ENCODE measurements at regions not wholly inside any gene's neighbourhood (a gene's known extent, or its start where the extent isn't known, plus 50 kb on each side); places are given as distances from the start of the nearest gene placed in this dataset.

- TF ChIP-seq, protein P1, sequence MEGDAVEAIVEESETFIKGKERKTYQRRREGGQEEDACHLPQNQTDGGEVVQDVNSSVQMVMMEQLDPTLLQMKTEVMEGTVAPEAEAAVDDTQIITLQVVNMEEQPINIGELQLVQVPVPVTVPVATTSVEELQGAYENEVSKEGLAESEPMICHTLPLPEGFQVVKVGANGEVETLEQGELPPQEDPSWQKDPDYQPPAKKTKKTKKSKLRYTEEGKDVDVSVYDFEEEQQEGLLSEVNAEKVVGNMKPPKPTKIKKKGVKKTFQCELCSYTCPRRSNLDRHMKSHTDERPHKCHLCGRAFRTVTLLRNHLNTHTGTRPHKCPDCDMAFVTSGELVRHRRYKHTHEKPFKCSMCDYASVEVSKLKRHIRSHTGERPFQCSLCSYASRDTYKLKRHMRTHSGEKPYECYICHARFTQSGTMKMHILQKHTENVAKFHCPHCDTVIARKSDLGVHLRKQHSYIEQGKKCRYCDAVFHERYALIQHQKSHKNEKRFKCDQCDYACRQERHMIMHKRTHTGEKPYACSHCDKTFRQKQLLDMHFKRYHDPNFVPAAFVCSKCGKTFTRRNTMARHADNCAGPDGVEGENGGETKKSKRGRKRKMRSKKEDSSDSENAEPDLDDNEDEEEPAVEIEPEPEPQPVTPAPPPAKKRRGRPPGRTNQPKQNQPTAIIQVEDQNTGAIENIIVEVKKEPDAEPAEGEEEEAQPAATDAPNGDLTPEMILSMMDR (conservative IDR thresholded peaks at IDR 0.05; ENCODE audit: low read length) = no peak
- no peak for TF ChIP-seq EZH2phosphoT487 (IDR thresholded peaks at IDR 0.05; ENCODE audit: borderline replicate concordance)
- no peak overlapping the region for H3K4me2 ChIP-seq (ENCODE audit: low read depth, low read length, poor library complexity, severe bottlenecking)
- no peaks in the 10 kb centered on the region for H3K27me3 ChIP-seq (ENCODE audit: insufficient read depth, low read length, poor library complexity, severe bottlenecking)
- 0 out of 2 replicates have a peak, but pooled peaks cover 4% of the 10 kb centered on the region for H3K9me3 ChIP-seq (ENCODE audit: insufficient read depth, low read depth, low read length)
- no peak overlapping the region for H3K9ac ChIP-seq (ENCODE audit: low read depth, low read length, poor library complexity, severe bottlenecking)
- H3K4me1 ChIP-seq (ENCODE audit: insufficient read depth, low read length, poor library complexity, severe bottlenecking) = peaks cover 13% of the 10 kb centered on the region
- no peaks in the 10 kb centered on the region for H3K79me2 ChIP-seq (ENCODE audit: insufficient read depth, low read length)
- no peaks in the 10 kb centered on the region for H3F3A ChIP-seq (ENCODE audit: low read depth)
- no peaks in the 10 kb centered on the region for H3K36me3 ChIP-seq (ENCODE audit: insufficient read depth, low read length)
- no peak overlapping the region for H2AFZ ChIP-seq (ENCODE audit: low read length)
- no peak overlapping the region for H3K4me3 ChIP-seq (ENCODE audit: low read length, poor library complexity, severe bottlenecking)
- H3K9me2 ChIP-seq (replicated peaks; ENCODE audit: low read depth, low read length) = no peaks in the 10 kb centered on the region
- H4K20me1 ChIP-seq (ENCODE audit: insufficient read depth, low read length, poor library complexity, severe bottlenecking) = no peaks in the 10 kb centered on the region
Observed at GRCh38 chr12:68434391-68435298, 102.5 kb upstream of the MDM1 start.

- Histone ChIP-seq H4K20me1 (ENCODE audit: insufficient read depth, low read length, poor library complexity, severe bottlenecking) (no peaks in the 10 kb centered on the region), H3K79me2 (ENCODE audit: insufficient read depth, low read length) (no peaks in the 10 kb centered on the region), H3K9me3 (ENCODE audit: insufficient read depth, low read depth, low read length) (0 out of 2 replicates have a peak, but pooled peaks cover 4% of the 10 kb centered on the region), H2AFZ (ENCODE audit: low read length) (no peak overlapping the region), H3K9ac (ENCODE audit: low read depth, low read length, poor library complexity, severe bottlenecking) (no peak overlapping the region), H3K4me1 (ENCODE audit: insufficient read depth, low read length, poor library complexity, severe bottlenecking) (peaks cover 20% of the 10 kb centered on the region), H3K27me3 (ENCODE audit: insufficient read depth, low read length, poor library complexity, severe bottlenecking) (no peaks in the 10 kb centered on the region), H3K36me3 (ENCODE audit: insufficient read depth, low read length) (no peaks in the 10 kb centered on the region), H3K4me2 (ENCODE audit: low read depth, low read length, poor library complexity, severe bottlenecking) (no peak overlapping the region), H3K4me3 (ENCODE audit: low read length, poor library complexity, severe bottlenecking) (no peak overlapping the region), H3F3A (ENCODE audit: low read depth) (no peaks in the 10 kb centered on the region), H3K9me2 (replicated peaks; ENCODE audit: low read depth, low read length) (no peaks in the 10 kb centered on the region)
- TF ChIP-seq, protein P1 (conservative IDR thresholded peaks at IDR 0.05; ENCODE audit: low read length) = no peak
- no peak for TF ChIP-seq EZH2phosphoT487 (IDR thresholded peaks at IDR 0.05; ENCODE audit: borderline replicate concordance)
Observed at GRCh38 chr12:68435299-68435637, 103.1 kb upstream of the MDM1 start.

- TF ChIP-seq EZH2phosphoT487 (IDR thresholded peaks at IDR 0.05; ENCODE audit: borderline replicate concordance) = no peak
- TF ChIP-seq, protein P1 (conservative IDR thresholded peaks at IDR 0.05; ENCODE audit: low read length) = no peak
- Histone ChIP-seq H4K20me1 (ENCODE audit: insufficient read depth, low read length, poor library complexity, severe bottlenecking) (no peaks in the 10 kb centered on the region), H3K9me3 (ENCODE audit: insufficient read depth, low read depth, low read length) (0 out of 2 replicates have a peak, but pooled peaks cover 4% of the 10 kb centered on the region), H3K9me2 (replicated peaks; ENCODE audit: low read depth, low read length) (no peaks in the 10 kb centered on the region), H3K79me2 (ENCODE audit: insufficient read depth, low read length) (no peaks in the 10 kb centered on the region), H3K36me3 (ENCODE audit: insufficient read depth, low read length) (no peaks in the 10 kb centered on the region), H3F3A (ENCODE audit: low read depth) (no peaks in the 10 kb centered on the region), H3K4me2 (ENCODE audit: low read depth, low read length, poor library complexity, severe bottlenecking) (no peak overlapping the region), H3K27me3 (ENCODE audit: insufficient read depth, low read length, poor library complexity, severe bottlenecking) (no peaks in the 10 kb centered on the region), H3K4me3 (ENCODE audit: low read length, poor library complexity, severe bottlenecking) (no peak overlapping the region), H2AFZ (ENCODE audit: low read length) (no peak overlapping the region), H3K4me1 (ENCODE audit: insufficient read depth, low read length, poor library complexity, severe bottlenecking) (peaks cover 25% of the 10 kb centered on the region), H3K9ac (ENCODE audit: low read depth, low read length, poor library complexity, severe bottlenecking) (no peak overlapping the region)
Observed at GRCh38 chr12:68435816-68436215, 103.7 kb upstream of the MDM1 start.

All from Loucy (cell line).